ENCODE measurements at regions not wholly inside any gene's neighbourhood (a gene's known extent, or its start where the extent isn't known, plus 50 kb on each side); places are given as distances from the start of the nearest gene placed in this dataset.
"Not testable (repeated sequence)": the region's sequence is repeated elsewhere in the genome, so short reads cannot be mapped to it uniquely, and the experiment has no call there.

DNA sequence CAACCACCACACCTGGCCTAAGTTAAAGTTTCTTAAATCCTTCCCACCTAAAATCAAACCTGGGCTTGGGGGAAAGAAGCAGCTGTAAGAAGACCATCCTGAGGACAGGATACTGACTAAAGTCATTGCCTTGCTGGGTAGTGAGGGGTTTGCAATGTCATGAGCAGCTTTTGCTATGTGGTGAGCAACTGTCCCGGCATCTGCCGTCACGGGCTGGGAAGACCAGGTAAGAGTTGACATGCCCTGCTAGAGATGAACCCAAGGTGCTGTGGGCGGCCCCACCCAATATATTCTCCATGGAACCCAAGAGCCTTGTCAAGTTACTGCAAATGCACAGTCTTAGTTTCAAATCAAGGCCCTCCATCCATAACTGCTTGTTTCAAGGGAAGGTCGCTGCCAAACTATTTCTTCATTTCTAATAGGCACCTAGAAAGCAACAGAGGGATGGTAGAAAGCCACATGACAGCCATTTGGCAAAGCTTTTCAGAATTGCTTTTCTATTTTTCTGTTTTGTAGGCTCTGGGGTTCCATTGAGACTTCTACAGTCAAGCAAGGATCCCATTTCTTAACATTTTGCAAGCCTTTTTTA lies 357.8 kb upstream of the JARID2 start:
- DNase-seq (ENCODE audit: low read depth): no peak

DNA sequence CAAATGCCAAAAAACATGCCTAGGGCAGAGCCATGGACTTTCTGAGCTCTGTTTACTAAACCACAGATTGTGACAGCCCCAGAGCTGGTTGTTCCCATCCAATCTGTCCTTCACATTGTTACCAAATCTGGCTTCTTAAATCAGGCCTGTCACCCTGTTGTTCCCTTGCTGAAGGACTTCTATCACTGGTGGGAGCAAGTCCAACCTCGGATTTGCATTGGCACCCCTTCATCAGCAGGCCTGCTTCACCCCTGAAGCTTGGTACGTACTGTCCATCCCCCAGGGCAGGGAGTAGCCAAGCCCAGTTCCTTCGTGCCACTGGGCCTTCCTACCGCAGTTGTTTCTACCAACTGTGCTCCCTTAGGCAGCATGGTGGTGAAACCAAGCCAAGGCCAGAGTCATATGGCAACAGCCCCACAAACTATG lies 357.3 kb upstream of the JARID2 start:
- DNase-seq (ENCODE audit: low read depth): no peak

DNA sequence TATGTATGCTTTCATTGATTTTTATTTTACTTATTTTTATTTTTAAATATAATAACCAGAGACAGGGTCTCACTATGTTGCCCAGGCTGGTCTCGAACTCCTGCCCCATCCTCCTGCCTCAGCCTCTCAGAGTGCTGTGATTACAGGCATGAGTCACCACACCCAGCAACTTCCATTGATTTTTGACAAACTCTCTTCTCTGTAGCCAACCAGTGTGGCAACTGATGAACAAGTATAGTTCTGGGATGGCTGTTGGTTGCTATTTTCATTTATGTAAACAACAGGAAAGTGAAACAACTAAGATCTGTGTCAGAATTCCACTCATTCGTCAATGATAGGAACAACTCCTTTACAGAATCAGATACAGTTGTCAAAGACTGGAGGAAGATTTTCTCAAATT lies 356.7 kb upstream of the JARID2 start:
- DNase-seq (ENCODE audit: low read depth): no peak

DNA sequence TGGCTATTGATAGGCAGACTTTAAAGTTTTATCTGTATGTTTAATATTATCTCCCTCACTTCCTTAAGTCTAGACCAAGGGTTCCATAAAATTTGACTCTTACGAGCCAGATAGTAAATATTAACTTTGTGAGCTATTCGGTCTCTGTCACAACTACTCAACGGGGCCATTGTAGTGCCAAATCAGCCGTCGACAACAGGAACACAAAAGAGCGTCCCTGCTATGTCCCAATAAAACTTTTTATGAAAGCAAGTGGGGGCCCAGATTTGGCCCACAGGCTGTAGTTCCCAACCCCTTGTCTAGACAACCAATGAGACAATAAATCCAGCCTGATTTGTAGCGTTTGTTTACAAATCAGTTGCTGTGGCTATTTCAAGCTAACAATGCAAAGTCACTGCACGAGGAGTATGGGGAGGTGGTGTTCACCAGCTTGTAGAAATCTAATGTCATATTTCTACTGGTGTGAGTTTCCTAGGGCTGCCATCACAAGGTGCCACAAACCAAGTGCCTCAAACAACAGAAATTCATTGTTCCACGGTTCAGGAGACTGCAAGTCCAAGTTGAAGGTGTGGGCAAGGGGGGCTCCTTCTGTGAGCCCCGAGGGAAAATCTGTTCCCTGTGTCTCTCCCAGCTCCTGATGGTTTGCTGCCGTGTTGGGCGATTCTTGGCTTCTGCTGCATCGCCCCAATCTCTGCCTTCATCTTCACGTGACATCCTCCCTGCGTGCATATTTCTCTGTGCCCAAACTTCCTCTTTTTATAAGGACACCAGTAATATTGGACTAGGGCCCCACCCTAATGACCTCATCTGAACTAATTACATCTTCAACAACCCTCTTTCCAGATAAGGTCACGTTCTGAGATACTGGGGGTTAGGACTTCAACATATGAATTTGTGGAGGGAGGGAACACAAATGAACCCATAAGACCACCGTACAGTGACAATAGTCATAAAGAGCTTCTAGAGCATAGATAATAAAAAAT lies 356.0 kb upstream of the JARID2 start:
- no peak for DNase-seq (ENCODE audit: low read depth)

DNA sequence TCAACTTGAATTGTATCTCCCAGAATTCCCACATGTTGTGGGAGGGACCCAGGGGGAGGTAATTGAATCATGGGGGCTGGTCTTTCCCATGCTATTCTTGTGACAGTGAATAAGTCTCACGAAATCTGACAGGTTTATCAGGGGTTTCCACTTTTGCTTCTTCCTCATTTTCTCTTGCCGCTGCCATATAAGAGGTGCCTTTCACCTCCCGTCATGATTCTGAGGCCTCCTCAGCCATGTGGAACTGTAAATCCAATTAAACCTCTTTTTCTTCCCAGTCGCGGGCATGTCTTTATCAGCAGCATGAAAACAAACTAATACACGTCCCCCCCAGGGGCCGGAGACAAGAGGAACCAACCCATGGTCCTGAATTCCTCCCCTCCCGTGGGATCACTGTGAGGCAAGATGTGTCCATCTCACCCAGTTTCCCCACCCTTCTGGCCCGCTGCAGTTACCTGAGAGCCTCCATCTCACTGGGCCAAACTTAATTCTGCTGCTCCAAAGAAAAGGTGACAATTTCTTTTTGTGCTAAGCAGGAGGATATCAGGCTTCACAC lies 354.0 kb upstream of the JARID2 start:
- DNase-seq (ENCODE audit: low read depth): not testable (repeated sequence)

DNA sequence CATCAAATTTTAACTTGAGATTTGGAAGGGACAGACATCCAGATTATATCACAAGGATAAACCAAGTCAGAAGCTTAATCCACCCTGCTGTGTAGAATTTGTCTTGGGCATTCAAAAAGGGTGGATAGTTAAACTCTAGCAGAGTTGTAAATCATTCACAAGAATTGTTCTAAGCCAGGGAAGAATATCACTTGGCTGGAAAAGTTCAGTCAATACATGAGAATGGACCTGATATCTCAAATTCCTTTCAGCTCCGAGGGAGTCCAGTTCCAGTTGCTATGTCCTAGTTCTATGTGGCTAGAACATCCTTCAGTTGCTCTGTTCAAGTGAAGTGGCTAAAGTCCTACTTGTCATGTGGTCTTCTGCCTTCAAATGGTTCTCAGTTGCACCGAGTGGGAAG lies 351.8 kb upstream of the JARID2 start:
- no peak for DNase-seq (ENCODE audit: low read depth)

DNA sequence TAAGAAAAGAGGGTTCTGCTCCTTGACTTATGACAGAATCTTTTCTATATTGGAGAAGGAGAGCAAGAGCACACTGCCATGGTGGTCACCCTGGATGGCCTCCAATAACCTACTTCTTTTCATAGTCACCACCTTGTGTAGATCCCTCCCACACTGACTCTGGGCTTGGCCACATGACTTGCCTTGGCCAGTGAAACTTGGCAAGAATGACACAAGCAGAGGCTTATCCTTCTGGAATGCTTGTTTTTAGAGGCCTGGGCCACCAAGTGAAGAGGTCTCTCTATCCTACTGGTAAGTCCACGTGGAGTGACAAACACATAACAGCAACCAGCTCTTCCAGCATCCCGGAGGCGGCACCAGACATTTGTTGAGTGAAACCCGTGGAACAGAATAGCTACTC lies 349.4 kb upstream of the JARID2 start:
- no peak for DNase-seq (ENCODE audit: low read depth)

DNA sequence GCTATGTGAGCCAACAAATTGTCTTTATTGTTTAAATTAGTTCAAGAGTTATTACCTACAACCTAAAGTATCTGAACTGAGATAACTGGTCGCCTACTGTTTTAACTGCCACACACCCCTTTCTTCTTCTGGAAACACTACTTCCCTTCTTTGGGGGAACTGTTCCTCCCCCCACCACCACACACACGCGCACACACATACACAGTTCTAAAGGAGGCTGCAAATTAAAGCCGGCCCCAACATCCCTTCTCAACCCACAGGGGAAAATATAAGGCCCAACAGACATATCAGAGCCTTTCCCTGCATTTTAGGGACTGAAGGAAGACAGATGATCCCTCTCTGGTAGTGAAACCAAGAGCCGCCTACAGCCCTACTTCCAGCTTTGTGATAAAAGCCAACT lies 348.0 kb upstream of the JARID2 start:
- no peak for DNase-seq (ENCODE audit: low read depth)

DNA sequence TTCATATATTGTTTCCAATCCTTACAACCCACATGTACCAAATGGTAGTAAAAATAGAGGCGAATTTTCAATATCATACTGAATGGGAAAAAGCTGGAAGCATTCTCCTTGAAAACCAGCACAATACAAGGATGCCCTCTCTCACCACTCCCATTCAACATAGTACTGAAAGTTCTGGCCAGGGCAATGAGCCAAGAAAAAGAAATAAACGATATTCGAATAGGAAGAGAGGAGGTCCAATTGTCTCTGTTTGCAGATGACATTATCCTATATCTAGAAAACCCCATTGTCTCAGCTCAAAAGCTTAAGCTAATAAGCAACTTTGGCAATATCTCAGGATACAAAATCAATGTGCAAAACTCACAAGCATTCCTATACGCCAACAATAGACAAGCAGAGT lies 346.4 kb upstream of the JARID2 start:
- not testable (repeated sequence) for DNase-seq (ENCODE audit: low read depth)

DNA sequence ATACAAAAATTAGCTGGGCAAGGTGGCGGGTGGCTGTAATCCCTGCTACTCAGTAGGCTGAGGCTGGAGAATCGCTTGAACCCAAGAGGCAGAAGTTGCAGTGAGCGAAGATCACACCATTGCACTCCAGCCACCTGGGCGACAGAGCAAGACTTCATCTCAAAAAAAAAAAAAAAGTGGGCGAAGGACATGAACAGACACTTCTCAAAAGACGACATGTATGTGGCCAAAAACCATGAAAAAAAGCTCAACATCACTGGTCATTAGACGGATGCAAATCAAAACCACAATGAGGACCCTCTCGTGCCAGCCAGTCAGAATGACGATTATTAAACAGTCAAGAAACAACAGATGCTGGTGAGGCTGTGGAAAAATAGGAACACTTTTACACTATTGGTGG lies 344.9 kb upstream of the JARID2 start:
- no peak for DNase-seq (ENCODE audit: low read depth)

DNA sequence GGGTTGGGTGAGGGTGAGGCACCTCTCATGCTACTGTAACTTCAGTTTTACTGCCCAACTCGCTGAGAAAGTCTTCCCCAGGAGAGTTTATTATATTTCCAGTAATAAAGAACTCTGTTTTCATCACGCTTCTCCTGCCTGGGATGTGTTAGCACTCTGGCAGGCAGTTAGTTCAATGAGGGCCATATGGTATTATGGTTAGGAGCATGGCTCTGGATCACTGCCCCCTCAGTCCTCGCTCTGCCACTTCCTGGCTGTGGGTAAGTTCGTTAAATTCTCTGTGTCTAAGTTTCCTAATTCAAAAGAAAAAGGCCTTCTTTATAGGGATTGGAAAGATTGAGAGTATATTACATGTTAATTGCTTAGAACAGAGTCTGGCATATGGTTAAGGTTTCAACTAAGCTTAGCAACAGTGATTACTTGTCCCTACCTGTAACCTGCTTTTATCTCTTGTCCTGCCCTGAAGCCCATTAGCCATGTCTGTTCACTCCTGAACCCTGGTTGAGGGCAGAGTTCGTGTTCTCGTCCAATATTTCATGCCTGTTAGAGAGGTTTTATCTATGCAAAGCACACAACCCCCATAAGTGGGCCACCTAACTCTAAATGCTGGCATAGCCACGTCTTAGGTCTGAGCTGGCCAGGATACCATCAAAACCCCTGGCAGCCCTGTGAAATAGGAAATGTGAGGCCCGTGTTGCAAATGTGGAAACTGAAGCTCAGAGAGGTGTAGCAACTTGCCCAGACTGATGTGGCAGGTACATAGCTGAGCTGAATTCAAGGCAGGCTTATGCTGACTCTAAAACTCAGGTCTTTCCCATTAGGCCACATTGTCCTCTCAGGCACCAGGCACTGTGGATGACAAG lies 342.5 kb upstream of the JARID2 start:
- no peak for DNase-seq (ENCODE audit: low read depth)

DNA sequence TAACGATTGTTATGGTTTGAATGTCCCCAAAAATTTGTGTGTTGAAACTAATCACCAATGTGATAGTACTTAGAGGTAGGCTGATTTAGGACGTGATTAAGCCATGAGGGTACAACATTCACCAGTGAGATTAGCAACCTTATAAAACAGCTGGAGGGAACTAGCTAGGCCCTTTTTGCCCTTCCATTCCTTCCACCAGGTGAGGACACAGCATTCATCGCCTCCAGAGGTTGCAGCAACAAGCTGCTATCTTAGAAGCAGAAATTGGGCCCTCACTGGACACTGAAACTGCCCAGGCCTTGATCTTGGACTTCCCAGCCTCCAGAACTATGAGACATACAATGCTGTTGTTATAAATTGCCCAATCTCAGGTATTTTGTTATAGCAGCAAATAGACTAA lies 340.7 kb upstream of the JARID2 start:
- DNase-seq (ENCODE audit: low read depth): no peak

DNA sequence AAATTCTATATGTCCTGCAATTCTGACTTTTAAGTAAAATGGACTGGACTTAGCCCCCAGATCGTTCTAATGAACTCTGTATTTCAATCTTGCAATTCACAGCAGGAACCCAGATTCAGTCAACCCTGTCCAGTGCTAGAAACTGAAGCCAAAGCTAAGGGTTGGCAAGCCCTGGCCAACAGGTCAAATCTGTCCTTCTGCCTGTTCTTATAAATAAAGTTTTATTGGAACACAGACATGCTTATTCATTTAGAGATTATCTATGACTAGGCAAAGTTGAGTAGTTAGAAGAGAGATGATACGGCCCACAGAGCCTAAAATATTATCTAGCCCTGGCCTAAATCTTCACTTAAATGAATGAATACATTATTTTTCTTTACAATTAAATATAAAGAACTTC lies 339.2 kb upstream of the JARID2 start:
- no peak for DNase-seq (ENCODE audit: low read depth)

DNA sequence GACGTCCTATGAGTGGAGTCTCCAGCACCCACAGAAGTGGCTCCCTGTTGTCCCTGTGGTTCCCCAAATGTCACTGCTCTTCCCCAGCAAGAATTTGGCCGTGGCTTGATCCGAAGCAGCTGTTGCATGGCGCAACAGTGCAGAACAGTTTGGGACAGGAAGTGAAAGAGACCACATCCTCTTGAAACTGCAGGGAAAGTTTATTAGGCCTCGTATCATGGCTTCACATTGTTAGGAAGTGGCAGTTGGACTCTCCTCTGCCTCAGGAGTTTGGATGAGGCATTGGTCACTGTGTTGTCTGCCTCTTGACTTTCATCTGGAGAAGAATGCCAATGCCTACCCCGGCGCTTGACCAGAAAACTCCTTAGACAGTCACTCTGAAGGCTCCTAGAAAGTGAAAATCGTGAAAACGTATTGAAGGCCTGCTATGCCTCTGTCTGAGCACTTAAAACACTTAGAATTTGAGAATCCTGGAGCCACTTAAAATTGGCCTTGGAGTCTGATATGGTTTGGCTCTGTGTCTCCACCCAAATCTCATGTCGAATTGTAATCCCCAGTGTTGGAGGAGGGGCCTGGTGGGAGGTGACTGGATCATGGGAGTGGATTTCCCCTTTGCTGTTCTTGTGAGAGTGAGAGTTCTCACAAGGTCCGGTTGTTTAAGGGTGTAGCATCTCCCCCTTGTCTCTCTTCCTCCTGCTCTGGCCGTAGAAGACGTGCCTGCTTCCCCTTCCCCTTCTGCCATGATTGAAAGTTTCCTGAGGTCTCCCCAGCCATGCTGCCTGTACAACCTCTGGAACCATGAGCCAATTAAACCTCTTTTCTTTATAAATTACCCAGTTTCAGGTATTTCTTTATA lies 334.9 kb upstream of the JARID2 start:
- DNase-seq (ENCODE audit: low read depth): no peak

DNA sequence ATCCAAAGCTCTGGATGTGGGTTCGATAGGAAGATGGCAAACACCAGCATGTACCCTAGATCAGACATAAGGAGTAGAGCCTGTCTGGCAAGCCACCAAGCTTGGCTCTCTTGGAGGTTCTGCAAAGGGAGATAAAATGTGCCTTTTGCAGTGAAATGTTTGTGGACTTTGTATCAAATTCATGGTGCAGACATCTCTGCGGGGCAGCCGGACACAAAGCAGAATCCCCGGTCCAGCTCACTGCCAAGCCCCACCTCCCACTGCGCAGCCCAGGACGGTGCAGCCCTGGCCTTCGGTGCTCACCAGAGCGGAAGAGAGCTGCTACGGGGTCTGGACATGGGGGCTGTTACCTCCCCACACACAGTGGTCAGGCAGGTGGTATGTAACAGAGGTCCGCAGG lies 333.6 kb upstream of the JARID2 start:
- no peak for DNase-seq (ENCODE audit: low read depth)

DNA sequence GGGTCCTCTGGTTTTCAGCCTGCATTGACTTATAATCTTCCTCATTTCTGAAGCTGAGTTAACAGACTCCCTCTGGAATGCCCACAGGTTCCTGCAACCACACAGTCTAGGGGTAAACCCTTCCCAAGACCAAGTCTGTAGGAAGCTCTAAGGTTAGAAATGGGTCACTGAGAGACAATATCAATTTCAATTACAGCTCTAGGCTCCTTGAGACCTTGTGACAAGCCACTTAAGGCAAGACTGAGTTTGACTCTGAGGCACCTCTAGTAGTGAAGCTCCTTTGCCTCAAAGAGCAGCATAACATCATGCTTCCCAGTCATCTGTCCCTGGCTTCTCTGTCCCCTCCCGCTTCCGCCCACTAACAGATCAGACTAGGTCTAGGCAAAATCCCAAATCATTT lies 333.2 kb upstream of the JARID2 start:
- DNase-seq (ENCODE audit: low read depth): no peak

DNA sequence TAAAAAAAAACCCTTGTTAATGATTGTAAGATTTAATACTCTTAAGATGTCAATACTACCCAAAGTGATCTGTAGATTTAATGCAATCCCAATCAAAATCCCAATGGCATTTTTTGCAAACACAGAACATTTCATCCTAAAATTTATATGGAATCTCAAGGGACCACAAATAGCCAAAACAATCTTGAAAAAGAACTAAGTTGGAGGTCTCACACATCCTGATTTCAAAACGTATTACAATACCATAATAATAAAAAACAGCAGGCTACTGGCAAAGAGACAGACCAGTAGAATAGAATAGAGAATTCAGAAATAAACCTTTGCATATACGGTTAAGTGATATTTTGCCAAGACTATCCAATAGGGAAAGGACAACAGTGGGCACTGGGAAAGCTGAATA lies 331.9 kb upstream of the JARID2 start:
- no peak for DNase-seq (ENCODE audit: low read depth)

DNA sequence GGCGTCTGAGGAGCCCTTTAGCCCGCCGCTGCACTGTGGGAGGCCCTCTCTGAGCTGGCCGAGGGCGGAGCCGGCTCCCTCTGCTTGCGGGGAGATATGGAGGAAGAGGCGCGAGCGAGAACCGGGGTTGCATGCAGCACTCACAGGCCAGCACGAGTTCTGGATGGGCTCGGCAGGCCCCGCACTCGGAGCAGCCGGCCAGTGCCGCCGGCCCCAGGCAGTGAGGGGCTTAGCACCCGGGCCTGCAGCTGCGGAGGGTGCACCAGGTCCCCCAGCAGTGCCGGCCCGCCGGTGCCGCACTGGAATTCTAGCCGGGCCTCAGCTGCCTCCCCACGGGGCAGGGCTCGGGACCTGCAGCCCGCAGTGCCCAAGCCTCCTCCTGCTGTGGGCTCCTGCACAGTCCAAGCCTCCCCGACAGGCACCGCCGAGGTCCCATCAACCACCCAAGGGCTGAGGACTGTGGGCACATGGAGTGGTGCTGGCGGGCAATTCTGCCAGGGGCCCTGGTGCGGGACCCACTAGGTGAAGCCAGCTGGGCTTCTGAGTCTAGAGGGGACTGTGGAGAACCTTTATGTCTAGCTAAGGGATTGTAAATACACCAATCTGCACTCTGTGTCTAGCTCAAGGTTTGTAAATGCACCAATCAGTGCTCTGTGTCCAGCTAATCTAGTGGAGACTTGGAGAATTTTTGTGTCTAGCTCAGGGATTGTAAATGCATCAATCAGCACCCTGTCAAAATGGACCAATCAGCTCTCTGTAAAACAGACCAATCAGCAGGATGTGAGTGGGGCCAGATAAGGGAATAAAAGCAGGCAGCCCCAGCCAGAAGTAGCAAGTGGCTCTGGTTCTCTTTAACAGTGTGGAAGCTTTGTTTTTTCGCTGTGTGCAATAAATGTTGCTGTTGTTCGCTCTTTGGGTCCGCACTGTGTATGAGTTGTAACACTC lies 329.7 kb upstream of the JARID2 start:
- no peak for DNase-seq (ENCODE audit: low read depth)

DNA sequence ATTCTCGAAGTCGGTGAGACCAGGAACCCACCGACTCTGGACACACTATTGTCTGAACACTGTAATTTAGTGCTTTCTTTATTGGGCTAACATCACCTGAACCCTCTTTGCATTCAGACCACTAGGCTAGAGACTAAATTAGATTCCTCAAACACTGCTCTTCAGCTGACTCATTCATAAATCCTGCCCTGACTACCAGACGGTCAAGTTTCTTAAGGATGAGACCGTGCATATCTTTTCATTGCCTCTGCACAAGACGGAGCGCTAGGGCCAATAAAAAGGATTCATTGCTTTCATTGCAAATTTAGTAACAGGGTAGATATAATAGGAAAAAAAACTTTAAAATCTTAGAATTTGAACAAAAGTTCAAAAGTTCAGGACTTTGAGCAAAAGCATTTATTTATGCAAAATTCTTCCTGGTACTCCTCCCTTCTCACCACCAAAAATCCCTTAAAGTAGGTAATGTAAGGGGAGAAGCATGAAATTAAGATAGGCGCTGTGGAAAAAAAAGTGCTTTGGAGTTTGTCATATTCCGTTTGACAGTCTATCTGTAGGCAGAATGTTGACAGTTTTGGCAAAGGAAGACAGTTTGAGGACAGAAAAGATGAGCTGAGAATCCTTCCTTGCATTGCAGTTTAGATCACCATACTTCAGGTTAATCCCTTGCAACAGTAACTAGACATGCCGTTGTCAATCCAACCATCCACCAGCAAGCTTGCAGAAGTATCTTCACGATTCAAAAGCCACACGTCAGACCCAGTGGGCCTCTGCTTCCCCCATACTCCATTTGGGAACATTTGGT lies 328.6 kb upstream of the JARID2 start:
- no peak for DNase-seq (ENCODE audit: low read depth)

Measured in stimulated activated CD4-positive, alpha-beta T cell treated with anti-CD3 and anti-CD28 coated beads, Interleukin-2, amount 100 ng/mL, for 4 hours (primary cell).